Aorta (tissue), 5 donors: ENCODE measurements at regions not wholly inside any gene's neighbourhood (a gene's known extent, or its start where the extent isn't known, plus 50 kb on each side); places are given as distances from the start of the nearest gene placed in this dataset.

Experiments
- ATAC-seq: fragments of 200-7000 bp; cut with Tn5 transposase; one replicate; pipeline ENCODE4 v1.9.1; 2022; ENCODE audit warnings: moderate library complexity; ENCODE audit not compliant: low FRiP score
- DNase-seq, 2 donors: peaks; one replicate each; pipeline ENCODE4 v3.0.0-alpha.2; 2020
- H3K27ac ChIP-seq, 2 donors: one replicate each; pipeline ENCODE4 v1.5.1; 2013; ENCODE audit warnings: low read length in 2 of 2, mild to moderate bottlenecking in 2 of 2, moderate library complexity in 2 of 2, control low read depth in 1 of 2, inconsistent platforms in 1 of 2, low read depth in 1 of 2
- H3K27me3 ChIP-seq, 2 donors: one replicate each; pipeline ENCODE4 v1.6.1; 2013; ENCODE audit warnings: control low read depth in 1 of 2, low read length in 1 of 2, mild to moderate bottlenecking in 1 of 2, moderate library complexity in 1 of 2; ENCODE audit not compliant: insufficient read depth in 2 of 2, control insufficient read depth in 1 of 2
- H3K36me3 ChIP-seq, 2 donors: one replicate each; pipeline ENCODE4 v1.6.1; 2013; ENCODE audit warnings: control low read depth in 1 of 2, low read length in 1 of 2, mild to moderate bottlenecking in 1 of 2; ENCODE audit not compliant: insufficient read depth in 2 of 2, control insufficient read depth in 1 of 2
- H3K4me1 ChIP-seq, 2 donors: one replicate each; pipeline ENCODE4 v1.6.1; 2013; ENCODE audit warnings: low read length in 2 of 2, control low read depth in 1 of 2, mild to moderate bottlenecking in 1 of 2, moderate library complexity in 1 of 2; ENCODE audit not compliant: insufficient read depth in 2 of 2, control insufficient read depth in 1 of 2
- H3K4me3 ChIP-seq, 2 donors: one replicate each; pipeline ENCODE4 v1.5.1; 2013; ENCODE audit warnings: low read length in 2 of 2, control low read depth in 1 of 2, mild to moderate bottlenecking in 1 of 2
- H3K9me3 ChIP-seq: one replicate; pipeline ENCODE4 v1.6.1; 2013; ENCODE audit warnings: mild to moderate bottlenecking, low read length; ENCODE audit not compliant: control insufficient read depth
- WGBS, 2 donors: extraction: QIAGEN DNeasy Blood & Tissue Kit; methylation state at CpG; one replicate each; pipeline ENCODE4 v1.1.7; 2013; 5-methylcytosine and 5-hydroxymethylcytosine counted together
- intact Hi-C, 2 donors: fragments of 100-400 bp; cut with DNase I; formaldehyde crosslinking; loops; one replicate each; pipeline versions ENCODE4 v1.14.2 to v1.15.0; 2022
- donor health status: healthy with polysubstance abuse.
- donor health status: Bipolar disorder and iron deficiency.
- donor health status: DM: no; HTN: no; CAD: no.
- donor health status: DM: no; HTN: no; CAD: no.
- donor health status: DM: yes; HTN: yes; CAD: no.

DNA sequence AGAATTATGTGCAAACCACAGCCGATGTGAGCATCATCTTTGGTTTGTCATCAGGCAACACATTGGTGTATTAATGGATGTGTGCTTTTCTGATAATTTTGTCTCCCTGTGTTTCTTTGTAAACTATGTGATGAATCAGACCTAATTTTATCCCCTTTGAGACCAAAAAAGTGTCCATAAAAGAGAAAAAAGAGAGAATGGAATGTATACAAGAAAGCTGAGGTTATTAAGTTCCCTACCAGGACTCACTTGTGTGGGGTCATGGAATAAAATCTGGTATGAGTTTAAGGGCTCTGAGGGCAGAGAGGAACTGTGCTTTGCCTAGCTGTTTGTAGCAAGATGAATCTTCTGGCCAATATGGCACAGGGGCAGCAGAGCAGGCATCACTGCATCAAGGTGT lies 239.5 kb upstream of the HAND2 start:
- no peak overlapping the region for H3K4me3 ChIP-seq
- H3K36me3 ChIP-seq: no peaks in the 10 kb centered on the region
- H3K27me3 ChIP-seq: no peaks in the 10 kb centered on the region
- no peak for ATAC-seq
- 90 to 92% methylated on average over 1 of the region's 1 CpG for WGBS, 2 donors
- no peak for DNase-seq
- H3K27ac ChIP-seq: no peak overlapping the region
- intact Hi-C loops: no loop called here
- H3K9me3 ChIP-seq: no peaks in the 10 kb centered on the region
- H3K4me1 ChIP-seq: no peaks in the 10 kb centered on the region

DNA sequence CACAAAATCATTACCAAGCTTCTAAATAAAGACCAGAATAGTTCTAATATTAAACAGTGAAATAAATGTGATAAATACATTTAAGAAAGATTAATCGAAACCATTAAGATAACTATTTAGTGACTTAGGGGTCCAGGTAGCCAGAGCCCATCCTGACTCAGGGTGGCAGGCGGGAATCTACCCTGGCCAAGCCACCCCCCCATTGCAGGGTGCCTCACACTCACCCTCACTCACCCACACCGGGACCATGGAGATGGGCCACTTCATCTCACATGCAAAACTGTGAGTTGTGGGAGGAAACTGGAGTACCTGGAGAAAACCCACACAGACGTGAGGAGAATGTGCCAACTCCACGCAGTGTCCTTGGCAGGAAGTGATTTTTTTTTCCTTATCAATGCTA lies 237.6 kb upstream of the HAND2 start:
- DNase-seq: no peak
- Histone ChIP-seq H3K27ac (no peak overlapping the region), H3K27me3 (no peaks in the 10 kb centered on the region), H3K36me3 (no peaks in the 10 kb centered on the region), H3K4me1 (no peaks in the 10 kb centered on the region), H3K9me3 (no peaks in the 10 kb centered on the region), H3K4me3 (no peak overlapping the region)
- WGBS, 2 donors: 93 to 94% methylated on average over 5 of the region's 5 CpGs
- intact Hi-C loops: no loop called here
- ATAC-seq: no peak

DNA sequence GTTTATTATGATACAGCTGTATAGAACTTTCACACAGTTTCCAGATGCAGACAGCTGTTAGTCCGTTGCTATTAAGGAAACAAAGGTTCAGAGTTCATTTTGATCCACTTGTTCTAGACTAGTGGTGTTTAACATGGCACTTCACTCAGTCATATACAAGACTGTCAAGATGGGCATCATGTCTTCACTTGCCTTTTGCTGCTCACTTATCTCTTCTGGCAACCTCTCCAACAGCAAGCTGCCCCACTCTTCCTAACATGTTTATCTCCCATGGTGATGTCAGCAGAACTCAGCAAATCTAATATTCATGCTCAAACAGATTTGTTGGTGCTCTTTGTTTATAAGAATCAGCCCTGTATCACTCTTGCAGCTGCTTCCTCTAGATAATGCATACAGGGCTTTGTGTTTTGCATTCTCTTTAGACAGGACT lies 236.2 kb upstream of the HAND2 start:
- no peaks in the 10 kb centered on the region for H3K36me3 ChIP-seq
- H3K4me1 ChIP-seq: peaks cover 2 to 3% of the 10 kb centered on the region in 2 donors
- intact Hi-C loops: no loop called here
- ATAC-seq (no peak), DNase-seq (no peak)
- H3K27me3 ChIP-seq: no peaks in the 10 kb centered on the region
- H3K4me3 ChIP-seq: no peak overlapping the region
- WGBS, 2 donors: 38 to 59% methylated on average over 1 of the region's 1 CpG
- no peak overlapping the region for H3K27ac ChIP-seq
- no peaks in the 10 kb centered on the region for H3K9me3 ChIP-seq

DNA sequence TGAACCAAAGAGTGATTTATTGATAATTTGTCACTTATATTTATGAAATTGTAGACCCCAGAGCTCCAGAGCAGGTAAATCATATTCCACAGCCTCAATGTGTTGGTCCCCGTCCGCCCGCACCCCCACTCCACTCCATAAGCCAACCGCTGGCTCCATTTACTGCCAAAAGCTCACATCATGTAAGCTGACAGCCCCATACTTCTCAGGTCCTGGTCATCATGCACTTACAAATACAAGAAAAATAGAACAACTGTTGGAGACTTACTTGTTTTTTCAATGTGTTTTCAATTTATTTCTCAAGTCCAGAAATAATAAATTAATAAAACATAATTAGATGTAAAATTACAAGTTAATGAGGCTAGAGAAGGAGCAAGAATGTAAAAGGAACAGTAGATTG lies 235.7 kb upstream of the HAND2 start:
- ATAC-seq: no peak

DNA sequence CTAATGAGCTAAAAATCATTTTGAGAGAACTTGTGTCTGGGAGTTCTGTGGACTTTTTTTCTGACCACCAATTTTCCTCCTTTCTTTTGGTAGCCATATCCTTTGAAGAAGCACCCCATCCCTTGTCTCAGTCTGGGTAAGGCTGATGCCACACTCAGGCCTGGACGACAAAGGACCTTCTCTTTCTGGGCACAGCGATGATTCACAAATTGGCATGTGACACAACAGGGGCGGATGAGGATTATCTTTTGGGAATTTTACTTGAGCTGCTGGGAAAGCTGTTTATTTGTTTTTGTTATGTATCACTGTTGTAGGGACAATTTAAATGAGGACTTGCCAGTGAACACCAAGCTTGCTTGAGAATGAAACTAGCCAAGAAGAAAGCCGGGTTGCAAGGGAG lies 233.4 kb upstream of the HAND2 start:
- no peak for ATAC-seq
- H3K27me3 ChIP-seq: no peaks in the 10 kb centered on the region
- no peaks in the 10 kb centered on the region for H3K9me3 ChIP-seq
- H3K4me1 ChIP-seq: peaks cover 4 to 5% of the 10 kb centered on the region in 2 donors
- no peaks in the 10 kb centered on the region for H3K36me3 ChIP-seq
- 15 to 24% methylated on average over 4 of the region's 4 CpGs for WGBS, 2 donors
- intact Hi-C loops: no loop called here
- DNase-seq: no peak
- H3K4me3 ChIP-seq: no peak overlapping the region
- no peak overlapping the region for H3K27ac ChIP-seq

More for the DNA sequence above, 235.7 kb upstream of the HAND2 start:
- no peaks in the 10 kb centered on the region for H3K9me3 ChIP-seq
- DNase-seq: no peak
- no peaks in the 10 kb centered on the region for H3K36me3 ChIP-seq
- no peak overlapping the region for H3K4me3 ChIP-seq
- WGBS, 2 donors: 77 to 80% methylated on average over 4 of the region's 4 CpGs
- H3K27ac ChIP-seq: no peak overlapping the region
- no peaks in the 10 kb centered on the region for H3K27me3 ChIP-seq
- H3K4me1 ChIP-seq: peaks cover 2 to 3% of the 10 kb centered on the region in 2 donors
- intact Hi-C loops: no loop called here

DNA sequence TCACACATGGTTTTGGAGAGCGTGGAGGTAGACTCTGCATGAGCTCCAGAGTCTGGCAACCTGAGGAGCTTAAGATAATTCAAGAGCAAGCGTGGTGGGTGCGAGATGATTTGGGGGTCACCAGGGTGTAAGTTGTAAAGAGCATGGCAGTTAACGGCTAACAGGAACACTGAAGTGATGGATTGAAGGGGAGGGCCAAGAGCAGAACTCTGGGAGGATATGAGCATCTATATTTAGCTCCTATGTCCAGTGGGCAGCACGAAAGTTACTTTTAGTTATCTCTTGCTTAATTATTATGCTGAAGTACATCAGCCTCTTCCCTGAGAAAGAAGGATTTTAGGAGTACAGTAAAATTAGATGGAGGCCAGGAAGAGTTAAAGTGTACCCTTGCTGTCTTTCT lies 231.9 kb upstream of the HAND2 start:
- Histone ChIP-seq H3K27me3 (no peaks in the 10 kb centered on the region), H3K36me3 (no peaks in the 10 kb centered on the region), H3K27ac (no peak overlapping the region), H3K4me3 (no peak overlapping the region), H3K9me3 (no peaks in the 10 kb centered on the region), H3K4me1 (peaks cover 4 to 5% of the 10 kb centered on the region in 2 donors)
- ATAC-seq (no peak), DNase-seq (no peak)
- 74 to 75% methylated on average over 5 of the region's 5 CpGs for WGBS, 2 donors
- intact Hi-C loops: no loop called here

DNA sequence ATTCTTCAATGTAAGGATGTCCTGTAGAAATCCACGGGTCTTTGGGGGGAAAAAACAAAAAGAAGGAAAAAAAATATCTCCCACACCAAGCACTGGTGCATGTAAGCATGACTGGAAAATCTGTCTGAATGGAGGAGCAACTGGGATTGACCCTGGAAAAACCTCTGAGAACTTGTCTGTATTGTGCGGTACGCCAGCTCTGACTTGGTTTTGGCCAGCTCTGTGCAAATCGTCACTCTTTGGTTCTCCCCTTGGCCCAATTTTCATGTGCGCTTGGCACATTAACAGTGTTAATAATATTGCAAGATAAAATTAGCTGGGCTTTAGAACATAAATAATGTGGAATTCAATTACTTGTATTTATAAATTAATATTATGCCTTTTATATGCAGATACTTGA lies 231.2 kb upstream of the HAND2 start:
- Histone ChIP-seq H3K4me3 (no peak overlapping the region), H3K27ac (no peak overlapping the region), H3K4me1 (peaks cover 4 to 5% of the 10 kb centered on the region in 2 donors), H3K36me3 (no peaks in the 10 kb centered on the region), H3K27me3 (no peaks in the 10 kb centered on the region), H3K9me3 (no peaks in the 10 kb centered on the region)
- WGBS, 2 donors: 18% methylated on average over 5 of the region's 5 CpGs
- DNase-seq (no peak), ATAC-seq (no peak)
- intact Hi-C loops: no loop called here

DNA sequence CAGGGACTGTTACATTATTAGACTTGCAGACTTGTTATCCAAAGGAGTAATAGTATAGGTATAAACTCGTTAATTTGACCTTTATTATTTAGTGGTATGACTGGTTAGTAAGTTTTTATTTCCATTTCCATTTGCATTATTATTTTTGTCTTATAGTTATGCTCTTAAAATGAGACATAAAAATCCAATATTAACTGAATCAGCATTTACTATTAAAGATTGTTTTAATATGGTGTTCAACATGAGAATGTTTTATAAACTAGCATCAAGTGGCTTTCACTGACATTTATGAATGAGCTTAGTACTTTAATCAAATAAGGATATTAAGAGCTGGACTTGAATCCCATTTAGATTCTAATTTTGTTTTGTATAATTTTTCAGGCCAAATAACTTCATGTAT lies 228.1 kb upstream of the HAND2 start:
- DNase-seq (no peak), ATAC-seq (no peak)
- intact Hi-C loops: loop anchor here in 1 of 2 donors (10.0 kb wide), 1 partner anchor 333 kb away; no protein-coding TSS in a partner anchor
- Histone ChIP-seq H3K4me3 (no peak overlapping the region), H3K27ac (no peak overlapping the region), H3K4me1 (peaks cover 4 to 5% of the 10 kb centered on the region in 2 donors), H3K9me3 (no peaks in the 10 kb centered on the region), H3K27me3 (no peaks in the 10 kb centered on the region), H3K36me3 (no peaks in the 10 kb centered on the region)
- 47 to 51% methylated on average over 1 of the region's 1 CpG for WGBS, 2 donors

DNA sequence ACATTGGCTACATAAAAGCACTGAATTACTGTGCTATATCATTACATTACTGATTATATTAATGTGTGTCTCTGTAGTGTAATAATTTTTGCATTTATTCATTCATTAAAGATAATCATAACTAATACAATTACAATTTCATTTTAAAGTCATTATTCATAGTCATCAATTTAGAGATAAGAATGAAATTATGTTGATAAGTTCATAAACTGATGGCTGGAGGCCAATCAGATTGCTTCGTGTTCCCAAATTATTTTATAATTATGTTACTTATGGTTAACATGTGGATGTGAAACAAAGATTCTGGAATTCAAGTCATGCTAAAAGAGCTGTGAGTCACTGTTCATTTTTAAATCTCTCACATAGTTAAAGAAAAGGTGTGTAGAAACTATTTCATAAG lies 223.4 kb upstream of the HAND2 start:
- H3K4me1 ChIP-seq: no peaks in the 10 kb centered on the region
- H3K27me3 ChIP-seq: no peaks in the 10 kb centered on the region
- DNase-seq (no peak), ATAC-seq (no peak)
- intact Hi-C loops: loop anchor here in 1 of 2 donors (10.0 kb wide), 1 partner anchor 329 kb away; no protein-coding TSS in a partner anchor
- 22 to 30% methylated on average over 1 of the region's 1 CpG for WGBS, 2 donors
- H3K36me3 ChIP-seq: no peaks in the 10 kb centered on the region
- no peaks in the 10 kb centered on the region for H3K9me3 ChIP-seq
- H3K4me3 ChIP-seq: no peak overlapping the region
- no peak overlapping the region for H3K27ac ChIP-seq
